ENCODE measurements at regions not wholly inside any gene's neighbourhood (a gene's known extent, or its start where the extent isn't known, plus 50 kb on each side); places are given as distances from the start of the nearest gene placed in this dataset.

- Histone ChIP-seq H3K4me2 (ENCODE audit: low read length) (no peak overlapping the region), H3K36me3 (ENCODE audit: insufficient read depth, low read length) (no peaks in the 10 kb centered on the region), H3K27ac (ENCODE audit: low read length) (no peak overlapping the region), H4K20me1 (ENCODE audit: insufficient read depth) (no peaks in the 10 kb centered on the region), H3K79me2 (replicated peaks; ENCODE audit: insufficient read depth, low read length) (no peaks in the 10 kb centered on the region), H2AFZ (ENCODE audit: low read depth, low read length) (no peak overlapping the region), H3K27me3 (ENCODE audit: insufficient read depth, low read depth, low read length) (no peaks in the 10 kb centered on the region), H3K4me3 (ENCODE audit: low read length) (no peak overlapping the region), H3F3A (ENCODE audit: insufficient read depth, low read length, poor library complexity, severe bottlenecking) (no peaks in the 10 kb centered on the region), H3K9ac (ENCODE audit: low read length) (no peak overlapping the region), H3K9me2 (ENCODE audit: insufficient read depth, low read length) (no peaks in the 10 kb centered on the region), H3K9me3 (ENCODE audit: low read length) (no peaks in the 10 kb centered on the region)
- no peak for TF ChIP-seq MXI1 (conservative IDR thresholded peaks at IDR 0.05; ENCODE audit: poor library complexity, severe bottlenecking)
- no peak for TF ChIP-seq TAF1 (IDR thresholded peaks at IDR 0.05; ENCODE audit: low read depth)
- TF ChIP-seq CTCF (IDR thresholded peaks at IDR 0.05; ENCODE audit: poor library complexity, severe bottlenecking): no peak
- no peak for TF ChIP-seq EP300 (conservative IDR thresholded peaks at IDR 0.05; ENCODE audit: poor library complexity, severe bottlenecking)
- TF ChIP-seq POLR2AphosphoS5 (IDR thresholded peaks at IDR 0.05): no peak
Measured at GRCh38 chr7:10257438-10257837, 716.2 kb upstream of the PHF14 start.

GRCh38 chr7:10266976-10267375, 706.7 kb upstream of the PHF14 start:
- Histone ChIP-seq H4K20me1 (ENCODE audit: insufficient read depth) (no peaks in the 10 kb centered on the region), H3K9me2 (ENCODE audit: insufficient read depth, low read length) (no peaks in the 10 kb centered on the region), H3K79me2 (replicated peaks; ENCODE audit: insufficient read depth, low read length) (no peaks in the 10 kb centered on the region), H2AFZ (ENCODE audit: low read depth, low read length) (no peak overlapping the region), H3K9ac (ENCODE audit: low read length) (no peak overlapping the region), H3K4me3 (ENCODE audit: low read length) (no peak overlapping the region), H3K36me3 (ENCODE audit: insufficient read depth, low read length) (no peaks in the 10 kb centered on the region), H3K27ac (ENCODE audit: low read length) (no peak overlapping the region), H3F3A (ENCODE audit: insufficient read depth, low read length, poor library complexity, severe bottlenecking) (no peaks in the 10 kb centered on the region), H3K4me2 (ENCODE audit: low read length) (no peak overlapping the region), H3K27me3 (ENCODE audit: insufficient read depth, low read depth, low read length) (no peaks in the 10 kb centered on the region), H3K9me3 (ENCODE audit: low read length) (no peaks in the 10 kb centered on the region)
- TF ChIP-seq EP300 (conservative IDR thresholded peaks at IDR 0.05; ENCODE audit: poor library complexity, severe bottlenecking): no peak
- TF ChIP-seq TAF1 (IDR thresholded peaks at IDR 0.05; ENCODE audit: low read depth): no peak
- TF ChIP-seq SMC3 (conservative IDR thresholded peaks at IDR 0.05; ENCODE audit: poor library complexity): no peak
- no peak for TF ChIP-seq MXI1 (conservative IDR thresholded peaks at IDR 0.05; ENCODE audit: poor library complexity, severe bottlenecking)
- no peak for TF ChIP-seq EZH2 (IDR thresholded peaks at IDR 0.05; ENCODE audit: borderline replicate concordance, insufficient read depth, low read length, poor library complexity, severe bottlenecking)
- TF ChIP-seq POLR2AphosphoS5 (IDR thresholded peaks at IDR 0.05): no peak
- TF ChIP-seq REST (IDR thresholded peaks at IDR 0.05; ENCODE audit: borderline replicate concordance): no peak
- TF ChIP-seq CTCF (IDR thresholded peaks at IDR 0.05; ENCODE audit: poor library complexity, severe bottlenecking): no peak
- TF ChIP-seq RAD21 (conservative IDR thresholded peaks at IDR 0.05): no peak

Data from neural cell (in vitro differentiated cells).